SK-N-MC (cell line): ENCODE measurements at regions not wholly inside any gene's neighbourhood (a gene's known extent, or its start where the extent isn't known, plus 50 kb on each side); places are given as distances from the start of the nearest gene placed in this dataset.

Experiments used
- EZH2 ChIP-seq: fragments of 200-600 bp; sonication (generic); IDR thresholded peaks from one replicate; pipeline ENCODE4 v1.6.1; 2017; ENCODE audit warnings: antibody characterized with exemption
- POLR2AphosphoS5 ChIP-seq: IDR thresholded peaks from 2 replicates; pipeline ENCODE4 v1.6.1; 2012; ENCODE audit warnings: mild to moderate bottlenecking, low read depth, low read length, borderline replicate concordance

DNA sequence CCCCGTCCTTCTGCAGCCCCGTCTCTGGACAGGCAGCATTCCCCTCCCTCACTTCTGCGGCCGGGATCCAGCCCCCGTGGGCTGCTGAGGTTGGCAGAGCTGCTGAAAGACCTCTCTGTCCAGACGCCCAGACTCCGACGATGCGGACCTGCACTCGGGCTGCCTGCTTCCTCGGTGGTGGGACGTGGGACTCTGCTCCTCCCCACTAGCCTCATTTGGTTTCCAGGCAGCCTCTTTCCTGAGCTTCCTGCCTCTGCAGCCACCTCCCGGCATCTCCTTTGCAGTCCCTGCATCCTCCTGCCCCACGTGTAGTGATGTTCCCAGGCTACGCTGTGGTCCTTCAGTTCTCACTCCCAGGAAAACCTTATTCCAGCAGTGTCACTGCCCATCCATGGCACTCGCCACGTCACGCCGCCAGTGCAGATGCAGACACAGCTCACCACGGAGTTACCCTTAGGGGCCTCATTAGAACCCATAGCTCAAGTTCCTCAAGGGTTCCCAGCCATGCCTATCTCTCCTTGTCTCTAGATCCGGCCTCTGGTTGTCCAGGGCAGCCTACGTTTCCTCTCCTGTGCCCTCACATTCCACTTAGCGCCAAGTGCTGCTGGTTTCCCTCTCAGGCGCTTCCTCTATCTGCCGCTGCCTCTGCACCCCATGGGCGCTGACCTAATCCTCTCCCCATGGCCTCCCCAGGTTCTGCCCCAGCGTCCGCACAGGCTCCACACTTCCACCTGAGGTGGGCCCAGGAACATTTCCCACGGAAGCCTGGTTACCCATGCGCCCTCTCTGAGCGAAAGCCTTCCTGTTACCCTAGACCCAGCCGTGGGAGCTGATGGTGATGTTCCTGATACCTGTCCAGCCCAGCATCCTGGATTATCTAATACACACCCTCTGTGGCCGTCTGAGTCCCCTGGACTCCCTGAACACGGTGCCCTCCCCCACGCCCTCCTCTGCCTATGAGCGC is 318.3 kb upstream of the MYT1L start:
- TF ChIP-seq POLR2AphosphoS5 (no peak), EZH2 (no peak)
